NCI-H226 (cell line): ENCODE measurements at regions not wholly inside any gene's neighbourhood (a gene's known extent, or its start where the extent isn't known, plus 50 kb on each side); places are given as distances from the start of the nearest gene placed in this dataset.
"Not testable (repeated sequence)": the region's sequence is repeated elsewhere in the genome, so short reads cannot be mapped to it uniquely, and the experiment has no call there.

Experiments
- DNase-seq: peaks from one replicate; pipeline ENCODE4 v3.0.0-alpha.2; 2015

DNA sequence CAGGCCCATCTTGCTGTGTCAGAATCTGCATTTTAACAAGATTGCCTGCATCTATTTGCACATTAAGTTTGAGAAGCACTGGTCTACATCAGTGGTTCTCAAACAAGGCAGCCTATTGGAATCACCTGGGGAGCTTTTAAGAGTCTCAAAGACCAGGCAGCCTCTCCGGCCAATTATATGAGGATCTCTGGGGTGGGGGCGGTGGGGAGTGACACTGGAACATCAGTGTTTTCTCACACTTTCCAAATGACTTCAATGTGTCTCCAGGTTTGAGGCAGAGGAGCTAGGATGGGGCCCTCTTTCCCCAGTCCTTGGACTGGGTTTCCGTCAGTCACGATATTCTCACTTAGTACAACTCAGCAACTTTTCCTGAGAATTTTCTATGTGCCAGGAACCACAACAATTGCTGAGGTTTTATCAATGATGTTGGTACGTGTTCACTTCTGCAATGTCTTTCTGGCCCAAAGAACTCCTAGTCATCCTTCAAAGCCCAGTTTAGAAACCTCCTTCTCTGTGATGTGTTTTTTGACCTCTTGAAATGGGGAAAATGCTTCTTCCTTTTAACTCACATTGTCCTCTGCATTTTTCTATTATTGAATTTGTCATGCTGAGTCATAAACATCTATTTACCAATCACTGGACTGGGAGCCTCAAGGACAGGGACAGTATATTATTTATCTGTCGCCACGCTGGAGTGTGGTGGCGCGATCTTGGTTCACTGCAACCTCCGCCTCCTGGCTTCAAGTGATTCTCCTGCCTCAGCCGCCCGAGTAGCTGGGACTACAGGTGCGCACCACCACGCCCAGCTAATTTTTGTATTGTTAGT lies 130.9 kb downstream of the MYCN start:
- no peak for DNase-seq

GRCh38 chr2:16070648-16070971 lies 130.3 kb downstream of the MYCN start:
- no peak for DNase-seq

DNA sequence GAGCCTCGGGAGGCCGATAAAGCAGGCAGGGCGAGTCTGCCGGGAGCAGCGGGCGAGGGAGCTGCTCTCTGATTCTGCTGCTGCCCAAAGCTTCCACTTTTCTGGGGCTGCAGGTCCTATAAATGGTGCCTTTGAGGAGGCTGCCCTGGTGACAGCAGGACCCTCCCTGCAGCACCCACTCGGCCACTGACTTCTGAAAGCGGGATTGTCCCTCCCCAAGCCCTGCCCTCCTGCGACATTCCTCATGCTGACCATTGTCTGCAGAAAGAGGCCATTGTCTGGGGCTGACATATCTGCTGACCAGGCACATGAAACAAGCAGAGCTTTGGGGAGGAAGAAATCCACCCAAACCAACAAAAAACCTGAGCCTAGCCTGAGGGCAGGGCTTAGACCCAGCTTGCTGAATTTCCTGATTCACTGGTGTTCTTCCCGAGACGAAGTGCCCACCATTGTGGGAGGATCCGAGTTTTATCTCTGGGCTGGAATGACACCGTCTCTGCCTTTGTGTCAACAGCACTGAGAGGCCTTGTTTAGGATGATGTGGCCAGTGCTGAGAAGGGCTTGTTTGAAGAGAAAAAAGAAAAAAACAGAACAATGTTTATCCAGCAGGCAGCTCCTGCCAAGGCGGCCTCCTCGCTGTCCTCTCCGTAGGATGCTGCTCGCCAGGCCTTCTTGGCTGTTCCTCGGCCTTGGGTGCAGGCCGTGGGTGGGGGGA lies 129.7 kb downstream of the MYCN start:
- no peak for DNase-seq

GRCh38 chr2:16069663-16069932 lies 129.2 kb downstream of the MYCN start:
- no peak for DNase-seq

GRCh38 chr2:16068552-16068940 lies 128.2 kb downstream of the MYCN start:
- no peak for DNase-seq

DNA sequence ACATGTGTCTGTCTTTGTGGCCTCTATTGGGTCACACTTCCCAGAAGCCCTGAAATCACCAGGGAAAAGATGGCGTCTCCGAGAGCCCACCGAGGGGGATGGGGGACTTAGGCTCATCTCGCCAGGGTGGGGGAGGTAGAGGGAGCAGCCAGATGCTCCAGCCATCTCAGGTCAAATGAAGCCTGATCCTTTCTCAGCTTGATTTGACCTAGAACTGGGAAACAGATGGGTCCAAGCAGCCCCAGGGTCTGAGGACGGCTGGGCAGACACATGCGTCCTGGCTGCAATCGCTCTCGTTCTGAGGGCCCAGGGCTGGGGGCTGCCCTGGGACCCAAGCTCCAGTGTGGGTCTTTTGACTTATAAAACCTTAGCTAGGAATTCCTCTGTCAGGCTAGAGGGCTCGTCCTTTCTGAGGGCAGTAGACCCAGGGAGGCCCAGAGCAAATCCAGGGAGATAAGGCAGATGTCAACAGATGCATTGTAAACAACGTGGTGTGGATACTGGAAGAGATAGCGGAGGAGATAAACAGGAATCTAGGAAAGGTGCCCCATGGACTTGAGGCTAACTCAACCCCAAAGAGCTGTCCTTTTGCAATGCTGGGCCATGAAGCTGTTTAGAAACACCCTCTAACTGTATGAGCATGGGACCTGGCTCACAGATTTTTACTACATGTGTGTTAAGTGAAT lies 127.7 kb downstream of the MYCN start:
- no peak for DNase-seq

- DNase-seq: no peak
Measured at GRCh38 chr2:16067444-16067843, 127.1 kb downstream of the MYCN start.

GRCh38 chr2:16067037-16067406 lies 126.7 kb downstream of the MYCN start:
- no peak for DNase-seq

GRCh38 chr2:16066261-16067036 lies 126.1 kb downstream of the MYCN start:
- DNase-seq: no peak

DNA sequence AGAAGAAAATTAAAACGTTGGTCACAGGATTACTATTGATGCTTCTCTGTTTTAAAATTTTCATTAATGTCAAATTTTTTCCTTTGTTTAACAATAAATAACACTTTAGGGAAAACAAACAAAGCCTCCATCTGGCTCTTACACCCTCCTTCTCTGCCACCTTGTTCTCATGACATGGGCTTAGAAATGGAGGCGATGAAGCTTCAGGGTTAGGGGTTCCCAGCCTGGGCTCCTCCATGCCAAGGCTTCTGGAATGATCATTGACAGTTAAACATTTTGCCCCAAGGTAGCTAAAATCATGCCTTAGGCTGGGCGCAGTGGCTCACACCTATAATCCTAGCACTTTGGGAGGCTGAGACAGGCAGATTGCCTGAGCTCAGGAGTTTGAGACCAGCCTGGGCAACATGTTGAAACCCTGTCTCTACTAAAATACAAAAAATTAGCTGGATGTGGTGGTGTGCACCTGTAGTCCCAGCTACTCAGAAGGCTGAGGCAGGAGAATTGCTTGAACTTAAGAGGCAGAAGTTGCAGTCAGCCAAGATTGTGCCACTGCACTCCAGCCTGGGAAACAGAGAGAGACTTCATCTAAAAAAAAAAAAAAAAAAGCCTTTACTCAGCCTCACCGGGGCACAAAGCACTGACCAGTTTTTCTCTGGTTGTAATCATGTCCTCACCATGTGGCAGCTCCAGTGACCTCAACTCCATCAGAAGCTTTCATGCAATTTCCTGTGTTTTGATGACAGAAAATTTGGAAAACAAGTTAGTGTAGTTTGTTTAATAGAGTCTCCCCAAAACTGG lies 125.1 kb downstream of the MYCN start:
- DNase-seq: not testable (repeated sequence)

- no peak for DNase-seq
Measured at GRCh38 chr2:16064745-16065144, 124.4 kb downstream of the MYCN start.

GRCh38 chr2:16063955-16064633 lies 123.7 kb downstream of the MYCN start:
- DNase-seq: no peak

DNA sequence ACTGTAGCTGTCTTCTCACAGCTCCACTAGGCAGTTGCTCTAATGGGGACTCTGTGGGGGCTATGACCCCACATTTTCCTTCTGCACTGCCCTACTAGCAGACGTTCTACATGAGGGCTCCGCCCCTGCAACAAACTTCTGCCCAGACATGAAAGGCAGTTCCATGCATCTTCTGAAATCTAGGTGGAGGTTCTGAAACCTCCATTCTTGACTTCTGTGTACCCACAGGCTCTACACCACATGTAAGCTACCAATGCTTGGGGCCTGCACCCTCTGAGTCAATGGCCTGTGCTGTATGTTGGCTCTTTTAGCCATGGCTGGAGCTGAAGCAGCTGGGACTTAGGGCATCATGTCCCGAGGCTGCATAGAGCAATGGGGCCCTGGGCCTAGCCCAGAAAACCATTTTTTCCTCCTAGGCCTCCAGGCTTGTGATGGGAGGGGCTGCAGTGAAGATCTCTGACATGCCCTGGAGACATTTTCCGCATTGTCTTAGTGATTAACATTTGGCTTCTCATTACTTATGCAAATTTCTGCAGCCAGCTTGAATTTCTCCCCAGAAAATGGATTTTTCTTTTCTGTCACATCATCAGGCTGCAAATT lies 123.0 kb downstream of the MYCN start:
- no peak for DNase-seq

DNA sequence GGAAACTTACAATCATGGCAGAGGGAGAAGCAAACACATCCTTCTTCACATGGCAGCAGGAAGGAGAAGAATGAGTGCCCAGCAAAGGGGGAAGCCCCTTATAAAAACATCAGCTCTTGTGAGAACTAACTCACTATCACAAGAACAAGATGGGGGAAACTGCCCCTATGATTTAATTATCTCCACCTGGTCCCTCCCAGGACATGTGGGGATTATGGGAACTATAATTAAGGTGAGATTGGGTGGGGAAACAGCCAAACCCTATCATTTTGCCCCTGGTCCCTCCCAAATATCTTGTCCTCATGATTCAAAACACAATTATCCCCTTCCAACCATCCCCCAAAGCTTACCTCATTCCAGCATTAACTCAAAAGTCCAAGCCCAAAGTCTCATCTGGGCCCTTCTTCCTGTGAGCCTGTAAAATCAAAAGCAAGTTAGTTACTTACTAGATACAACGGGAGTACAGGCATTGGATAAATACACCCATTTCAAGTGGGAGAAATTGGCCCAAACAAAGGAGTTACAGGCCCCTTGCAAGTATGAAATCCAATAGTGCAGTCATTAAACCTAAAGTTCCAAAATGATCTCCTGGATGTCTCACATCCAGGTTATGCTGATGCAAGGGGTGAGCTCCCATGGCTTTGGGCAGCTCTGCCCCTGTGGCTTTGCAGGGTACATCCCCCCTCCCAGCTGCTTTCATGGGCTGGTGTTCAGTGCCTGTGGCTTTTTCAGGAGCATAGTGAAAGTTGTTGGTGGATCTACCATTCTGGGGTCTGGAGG lies 122.3 kb downstream of the MYCN start:
- no peak for DNase-seq

- DNase-seq: no peak
Measured at GRCh38 chr2:16061441-16062217, 121.3 kb downstream of the MYCN start.

GRCh38 chr2:16060936-16061338 lies 120.6 kb downstream of the MYCN start:
- DNase-seq: no peak

GRCh38 chr2:16060125-16060935 lies 120.0 kb downstream of the MYCN start:
- no peak for DNase-seq

DNA sequence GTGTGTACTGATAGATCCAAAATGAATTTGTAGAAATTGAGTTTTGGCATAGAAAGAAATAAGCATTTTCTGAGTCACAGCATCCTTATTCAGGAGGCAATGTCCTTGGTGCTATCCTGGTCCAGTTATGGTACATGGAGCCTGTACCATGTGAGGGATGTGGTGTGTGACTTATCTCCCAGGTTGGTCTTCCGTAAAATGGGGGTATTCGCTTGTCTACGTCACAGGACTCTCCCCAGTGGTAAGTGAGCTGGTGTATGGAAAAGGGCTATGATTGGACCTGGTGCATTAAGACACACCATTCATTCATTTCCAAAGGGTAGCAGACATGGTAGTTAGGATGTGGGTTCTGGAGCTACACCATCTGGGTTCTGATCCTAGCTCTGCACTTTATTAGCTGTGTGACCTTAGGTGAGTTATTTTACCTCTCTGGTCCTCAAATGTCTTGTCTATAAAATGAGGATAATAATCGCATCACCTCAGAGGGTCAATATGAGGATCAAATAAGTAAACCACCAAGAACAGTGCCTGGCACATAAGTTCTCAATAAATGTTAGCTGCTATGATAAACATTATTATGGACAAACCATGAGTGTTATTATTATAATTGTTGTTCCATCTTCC lies 119.2 kb downstream of the MYCN start:
- DNase-seq: no peak
